GM12873 (cell line): ENCODE measurements at regions not wholly inside any gene's neighbourhood (a gene's known extent, or its start where the extent isn't known, plus 50 kb on each side); places are given as distances from the start of the nearest gene placed in this dataset.

Experiments used
- CTCF ChIP-seq: IDR thresholded peaks from 2 replicates; pipeline ENCODE4 v1.5.1; 2012; ENCODE audit warnings: low read depth, mild to moderate bottlenecking, moderate library complexity, low read length, control low read depth; ENCODE audit not compliant: insufficient read depth; ENCODE audit errors: missing control alignments

- no peak for TF ChIP-seq CTCF
These were observed 265.1 kb downstream of the ETAA1 start for GRCh38 chr2:67662222-67662621.

DNA sequence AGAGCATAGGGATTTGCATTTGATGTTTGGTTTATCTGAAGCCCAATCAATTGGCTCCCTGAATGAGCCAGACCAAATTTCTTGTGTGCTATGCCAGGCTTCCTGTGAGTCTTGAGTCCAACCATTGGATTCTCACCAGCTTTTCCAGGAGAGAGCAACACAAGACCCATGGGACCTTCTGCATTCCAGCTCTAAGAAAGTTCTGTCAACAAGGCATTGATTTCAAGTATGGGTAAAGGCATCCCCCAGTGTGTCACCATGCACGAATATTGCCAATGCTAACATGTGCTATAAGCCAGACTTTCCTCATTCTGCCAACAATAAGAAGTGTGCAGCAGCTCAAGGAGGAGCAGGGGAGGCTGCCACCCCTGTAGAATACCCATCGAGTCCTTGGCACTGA is 266.6 kb downstream of the ETAA1 start:
- no peak for TF ChIP-seq CTCF

DNA sequence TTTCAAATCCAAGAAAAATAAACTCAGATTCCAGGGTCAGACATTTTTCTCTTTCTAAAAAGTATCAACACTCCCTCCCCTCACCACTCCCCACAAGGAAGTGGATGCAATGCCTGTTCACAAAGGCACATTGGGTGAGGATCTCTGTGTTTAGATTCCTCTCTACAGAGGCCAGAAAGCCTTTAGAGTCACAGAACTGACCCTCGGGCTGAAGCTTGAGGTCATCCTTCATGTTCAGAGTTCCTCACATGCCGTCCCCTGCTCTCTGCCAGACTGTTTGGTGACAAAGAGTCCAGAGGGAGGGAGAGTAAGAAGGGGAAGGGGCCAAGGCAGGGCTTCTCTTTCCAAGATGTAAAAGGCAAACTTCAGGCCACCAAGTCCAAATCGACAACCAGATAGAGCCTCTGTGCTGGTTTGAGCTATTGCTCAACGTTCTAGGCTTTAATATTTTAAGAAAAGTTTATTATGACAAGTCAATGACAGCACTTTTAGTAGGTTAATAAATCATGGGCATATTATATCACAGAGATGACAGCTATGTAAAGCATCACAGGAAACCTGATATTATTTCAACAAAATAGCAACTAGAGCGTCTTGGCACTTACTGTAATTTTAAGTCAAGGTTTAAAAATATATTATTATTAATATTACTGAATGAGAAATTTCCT is 269.4 kb downstream of the ETAA1 start:
- no peak for TF ChIP-seq CTCF

DNA sequence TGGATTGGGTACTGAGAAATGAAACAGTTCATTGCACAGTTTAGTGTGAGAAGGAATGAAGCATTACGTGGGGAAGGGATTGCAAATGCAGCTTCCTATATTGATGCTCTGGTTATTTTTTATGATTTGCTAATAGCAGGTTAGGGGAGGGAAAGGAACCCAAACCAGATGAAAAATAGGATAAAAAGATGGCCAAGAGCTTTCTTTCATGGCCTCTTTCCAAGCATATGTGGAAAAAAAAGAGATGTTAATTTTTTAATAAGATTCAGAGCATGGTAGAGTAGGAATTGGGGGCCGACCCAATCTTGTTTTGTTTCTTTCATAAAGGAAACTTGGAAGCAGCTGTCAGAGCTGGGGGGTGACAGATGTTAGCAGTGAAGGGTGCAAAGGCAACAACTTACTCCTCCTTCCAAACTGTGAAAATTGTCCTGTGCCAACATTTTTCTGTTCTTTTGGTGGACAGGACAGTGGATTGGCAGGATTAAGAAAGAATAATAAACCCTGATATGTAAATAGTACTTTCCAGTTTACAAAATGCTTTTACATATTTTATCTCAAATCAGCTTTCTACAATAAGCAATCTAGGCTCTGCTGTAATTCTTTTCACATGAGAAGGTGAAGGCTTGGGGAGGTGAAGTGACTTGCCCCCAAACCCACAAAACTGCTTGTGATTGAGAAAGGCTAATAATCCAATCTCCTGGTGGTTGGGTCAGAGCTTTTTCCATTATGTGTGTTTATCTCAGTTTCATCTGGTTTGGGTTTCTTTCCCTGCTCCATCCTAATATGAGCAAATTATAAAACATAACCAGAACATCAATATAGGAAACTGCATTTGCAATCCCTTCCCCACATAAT is 270.1 kb downstream of the ETAA1 start:
- TF ChIP-seq CTCF = no peak

GRCh38 chr2:67668538-67668937 is 271.4 kb downstream of the ETAA1 start:
- TF ChIP-seq CTCF = no peak

GRCh38 chr2:67669168-67669567 is 272.0 kb downstream of the ETAA1 start:
- TF ChIP-seq CTCF = no peak

DNA sequence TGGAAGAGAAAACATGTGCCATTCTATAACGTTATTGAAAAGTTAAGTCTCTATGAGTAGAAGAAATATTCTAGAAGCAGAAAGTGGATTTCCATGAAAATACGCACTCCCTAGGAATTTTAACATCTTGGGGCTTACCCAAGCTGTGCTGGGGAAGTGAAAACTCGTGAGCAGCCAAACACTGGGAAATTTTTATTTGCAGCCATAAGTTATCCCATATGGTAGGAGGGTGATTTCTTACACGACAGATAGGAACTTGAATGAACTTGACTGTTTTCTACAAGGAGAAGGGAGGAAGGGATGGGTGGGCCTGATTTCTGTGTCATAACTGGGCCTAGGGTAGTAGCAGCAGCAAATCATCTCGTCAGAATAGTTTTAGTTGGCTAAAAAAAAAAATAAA is 272.6 kb downstream of the ETAA1 start:
- TF ChIP-seq CTCF = no peak
